Lung (tissue), 11 donors: ENCODE measurements at regions not wholly inside any gene's neighbourhood (a gene's known extent, or its start where the extent isn't known, plus 50 kb on each side); places are given as distances from the start of the nearest gene placed in this dataset.

Source experiments
- ATAC-seq: fragments of 200-7000 bp; cut with Tn5 transposase; one replicate; pipeline ENCODE4 v1.9.1; 2020; ENCODE audit warnings: moderate number of reproducible peaks; ENCODE audit not compliant: insufficient read depth, low FRiP score
- DNase-seq, 3 donors: peaks; one replicate each; pipeline ENCODE4 v3.0.0-alpha.2; 2013 to 2017
- H3K27ac ChIP-seq, 2 donors: one replicate each; pipeline ENCODE4 v1.5.1; 2013; ENCODE audit warnings: mild to moderate bottlenecking in 2 of 2, moderate library complexity in 2 of 2, control low read depth in 1 of 2, inconsistent platforms in 1 of 2, low read depth in 1 of 2, low read length in 1 of 2
- H3K27me3 ChIP-seq, 3 donors: one replicate each; pipeline ENCODE4 v1.5.1; 2013; ENCODE audit warnings: low read length in 2 of 3; ENCODE audit not compliant: control insufficient read depth in 3 of 3, insufficient read depth in 3 of 3
- H3K36me3 ChIP-seq, 4 donors: one replicate each; pipeline ENCODE4 v1.5.1; 2013; ENCODE audit warnings: low read length in 4 of 4, mild to moderate bottlenecking in 1 of 4, moderate library complexity in 1 of 4; ENCODE audit not compliant: control insufficient read depth in 4 of 4, insufficient read depth in 4 of 4
- H3K4me1 ChIP-seq, 5 donors: one replicate each; pipeline ENCODE4 v1.5.1; 2013; ENCODE audit warnings: low read length in 5 of 5, mild to moderate bottlenecking in 2 of 5, moderate library complexity in 1 of 5; ENCODE audit not compliant: control insufficient read depth in 5 of 5, insufficient read depth in 5 of 5
- H3K4me3 ChIP-seq: one replicate; pipeline ENCODE4 v1.5.1; 2013; ENCODE audit warnings: mild to moderate bottlenecking, control low read depth, moderate library complexity
- H3K9ac ChIP-seq, 2 donors: one replicate each; pipeline ENCODE4 v1.5.1; 2013; ENCODE audit warnings: low read length in 2 of 2, control low read depth in 1 of 2; ENCODE audit not compliant: insufficient read depth in 1 of 2
- H3K9me3 ChIP-seq, 4 donors: one replicate each; pipeline ENCODE4 v1.5.1; 2013; ENCODE audit warnings: low read length in 3 of 4, mild to moderate bottlenecking in 1 of 4, moderate library complexity in 1 of 4; ENCODE audit not compliant: control insufficient read depth in 4 of 4, insufficient read depth in 3 of 4
- CTCF ChIP-seq: IDR thresholded peaks from 2 replicates; pipeline ENCODE4 v1.5.1; 2012; ENCODE audit warnings: mild to moderate bottlenecking; ENCODE audit errors: control extremely low read depth, extremely low read depth
- WGBS, 2 donors: extraction: QIAGEN DNeasy Blood & Tissue Kit; methylation state at CpG; one replicate each; pipeline ENCODE4 v1.1.7; 2013; 5-methylcytosine and 5-hydroxymethylcytosine counted together
- donor health status: control.
- donor health status: control.
- donor health status: Bipolar disorder and iron deficiency.
- donor health status: healthy.
- donor health status: DM: yes; HTN: yes; CAD: no.

GRCh38 chr20:53815509-53815908 is 221.9 kb upstream of the ZNF217 start:
- ATAC-seq: no peak
- Histone ChIP-seq H3K9me3 (peaks cover 0 to 5% (median 0%) of the 10 kb centered on the region in 4 donors), H3K27me3 (no peaks in the 10 kb centered on the region), H3K4me3 (no peak overlapping the region), H3K4me1 (peaks cover 0 to 13% (median 0%) of the 10 kb centered on the region in 5 donors), H3K36me3 (no peaks in the 10 kb centered on the region), H3K27ac (no peak overlapping the region), H3K9ac (no peak overlapping the region)
- DNase-seq: no peak
- no peak for TF ChIP-seq CTCF

GRCh38 chr20:53814060-53814459 is 220.4 kb upstream of the ZNF217 start:
- ATAC-seq (no peak), DNase-seq (no peak)
- Histone ChIP-seq H3K27ac (no peak overlapping the region), H3K4me1 (peaks cover 0 to 13% (median 0%) of the 10 kb centered on the region in 5 donors), H3K4me3 (no peak overlapping the region), H3K9ac (no peak overlapping the region), H3K9me3 (peaks cover 0 to 1% (median 0%) of the 10 kb centered on the region in 4 donors), H3K36me3 (no peaks in the 10 kb centered on the region), H3K27me3 (no peaks in the 10 kb centered on the region)
- TF ChIP-seq CTCF: no peak
- WGBS, 2 donors: 95 to 100% methylated on average over 2 of the region's 2 CpGs

- H3K9ac ChIP-seq: no peak overlapping the region
- no peak for ATAC-seq
- no peaks in the 10 kb centered on the region for H3K36me3 ChIP-seq
- H3K27me3 ChIP-seq: no peaks in the 10 kb centered on the region
- no peak overlapping the region for H3K27ac ChIP-seq
- peaks cover 0 to 13% (median 0%) of the 10 kb centered on the region in 5 donors for H3K4me1 ChIP-seq
- peaks cover 0 to 1% (median 0%) of the 10 kb centered on the region in 4 donors for H3K9me3 ChIP-seq
- H3K4me3 ChIP-seq: no peak overlapping the region
- DNase-seq: peak; percentile 65 to 84 (median 75)
- WGBS, 2 donors: 79 to 83% methylated on average over 5 of the region's 5 CpGs
- TF ChIP-seq CTCF: no peak
Observed at GRCh38 chr20:53813636-53814035, 220.0 kb upstream of the ZNF217 start.

- Histone ChIP-seq H3K9ac (no peak overlapping the region), H3K27me3 (no peaks in the 10 kb centered on the region), H3K27ac (no peak overlapping the region), H3K4me3 (no peak overlapping the region), H3K4me1 (peaks cover 0 to 9% (median 0%) of the 10 kb centered on the region in 5 donors), H3K9me3 (peaks cover 0 to 1% (median 0%) of the 10 kb centered on the region in 4 donors), H3K36me3 (no peaks in the 10 kb centered on the region)
- no peak for DNase-seq
- TF ChIP-seq CTCF: no peak
- ATAC-seq: no peak
Observed at GRCh38 chr20:53811577-53811976, 217.9 kb upstream of the ZNF217 start.
